Hepatocyte (in vitro differentiated cells): ENCODE measurements at regions not wholly inside any gene's neighbourhood (a gene's known extent, or its start where the extent isn't known, plus 50 kb on each side); places are given as distances from the start of the nearest gene placed in this dataset.
"Not testable (repeated sequence)": the region's sequence is repeated elsewhere in the genome, so short reads cannot be mapped to it uniquely, and the experiment has no call there.

Experiments used
- DNase-seq: peaks from one replicate; pipeline ENCODE4 v3.0.0-alpha.2; 2016; ENCODE audit warnings: low spot score
- H2AFZ ChIP-seq: fragments of 200-600 bp; sonication (generic); 2 replicates; pipeline ENCODE4 v1.6.0; 2016; ENCODE audit warnings: antibody characterized with exemption, mild to moderate bottlenecking
- H3K27ac ChIP-seq: fragments of 200-600 bp; sonication (generic); 2 replicates; pipeline ENCODE4 v1.5.1; 2016; ENCODE audit warnings: mild to moderate bottlenecking
- H3K27me3 ChIP-seq: fragments of 200-600 bp; sonication (generic); 2 replicates; pipeline ENCODE4 v1.6.1; 2016
- H3K36me3 ChIP-seq: fragments of 200-600 bp; sonication (generic); replicated peaks from 2 replicates; pipeline ENCODE4 v1.5.1; 2016; ENCODE audit warnings: low read depth; ENCODE audit not compliant: insufficient read depth
- H3K4me1 ChIP-seq: fragments of 200-600 bp; sonication (generic); 2 replicates; pipeline ENCODE4 v1.5.1; 2016; ENCODE audit warnings: mild to moderate bottlenecking, moderate library complexity; ENCODE audit not compliant: insufficient read depth
- H3K4me2 ChIP-seq: fragments of 200-600 bp; sonication (generic); 2 replicates; pipeline ENCODE4 v1.6.0; 2016
- H3K4me3 ChIP-seq: fragments of 200-600 bp; sonication (generic); 2 replicates; pipeline ENCODE4 v1.5.1; 2016; ENCODE audit warnings: mild to moderate bottlenecking
- H3K79me2 ChIP-seq: fragments of 200-600 bp; sonication (generic); 2 replicates; pipeline ENCODE4 v1.6.0; 2017; ENCODE audit warnings: mild to moderate bottlenecking
- H3K9me2 ChIP-seq: fragments of 200-600 bp; sonication (generic); replicated peaks from 2 replicates; pipeline ENCODE4 v1.6.0; 2017; ENCODE audit warnings: mild to moderate bottlenecking; ENCODE audit not compliant: insufficient read depth
- H3K9me3 ChIP-seq: fragments of 200-600 bp; sonication (generic); 2 replicates; pipeline ENCODE4 v1.5.1; 2016; ENCODE audit warnings: low read depth, mild to moderate bottlenecking
- H4K20me1 ChIP-seq: fragments of 200-600 bp; sonication (generic); 2 replicates; pipeline ENCODE4 v1.6.0; 2016; ENCODE audit warnings: mild to moderate bottlenecking; ENCODE audit not compliant: insufficient read depth, poor library complexity, severe bottlenecking
- EZH2 ChIP-seq: fragments of 200-600 bp; sonication (generic); IDR thresholded peaks from 2 replicates; pipeline ENCODE4 v1.6.1; 2016; ENCODE audit warnings: antibody characterized with exemption, mild to moderate bottlenecking, borderline replicate concordance
- EZH2phosphoT487 ChIP-seq: fragments of 200-600 bp; sonication (generic); IDR thresholded peaks from one replicate; pipeline ENCODE4 v1.6.1; 2018; ENCODE audit warnings: antibody characterized with exemption, mild to moderate bottlenecking, low read depth, moderate library complexity; ENCODE audit not compliant: unreplicated experiment, severe bottlenecking
- WGBS: methylation state at CpG from one replicate; pipeline ENCODE4 v1.1.6; 2016; ENCODE audit warnings: low lambda C conversion rate; ENCODE audit errors: missing lambda C conversion rate; 5-methylcytosine and 5-hydroxymethylcytosine counted together
- TF ChIP-seq, protein P1 (sequence below): fragments of 200-600 bp; sonication (generic); IDR thresholded peaks from 2 replicates; pipeline ENCODE4 v1.5.1; 2016; ENCODE audit warnings: antibody characterized with exemption, mild to moderate bottlenecking; ENCODE audit not compliant: poor library complexity

DNA sequence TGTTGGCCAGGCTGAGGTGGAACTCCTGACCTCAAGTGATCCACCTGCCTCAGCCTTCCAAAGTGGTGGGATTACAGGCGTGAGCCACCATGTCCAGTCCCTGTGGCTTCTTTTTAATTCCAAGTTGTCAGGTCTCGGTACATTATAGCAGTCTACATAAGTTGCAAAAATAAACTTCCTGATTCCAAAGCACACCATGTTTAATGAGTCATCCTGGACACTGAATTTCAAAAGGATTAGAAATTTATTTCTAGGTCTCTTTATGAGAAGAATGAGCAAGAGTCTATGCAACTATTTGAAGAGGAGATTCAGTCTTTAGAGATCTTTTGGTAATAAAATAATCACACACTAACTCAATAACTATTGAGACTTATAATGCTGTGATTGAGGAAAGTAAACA lies 63.9 kb upstream of the MCHR2 start:
- H3K27ac ChIP-seq: no peak overlapping the region
- no peaks in the 10 kb centered on the region for H3K9me2 ChIP-seq
- H3K79me2 ChIP-seq: no peaks in the 10 kb centered on the region
- H3K4me3 ChIP-seq: no peak overlapping the region
- no peaks in the 10 kb centered on the region for H3K27me3 ChIP-seq
- TF ChIP-seq, protein P1, sequence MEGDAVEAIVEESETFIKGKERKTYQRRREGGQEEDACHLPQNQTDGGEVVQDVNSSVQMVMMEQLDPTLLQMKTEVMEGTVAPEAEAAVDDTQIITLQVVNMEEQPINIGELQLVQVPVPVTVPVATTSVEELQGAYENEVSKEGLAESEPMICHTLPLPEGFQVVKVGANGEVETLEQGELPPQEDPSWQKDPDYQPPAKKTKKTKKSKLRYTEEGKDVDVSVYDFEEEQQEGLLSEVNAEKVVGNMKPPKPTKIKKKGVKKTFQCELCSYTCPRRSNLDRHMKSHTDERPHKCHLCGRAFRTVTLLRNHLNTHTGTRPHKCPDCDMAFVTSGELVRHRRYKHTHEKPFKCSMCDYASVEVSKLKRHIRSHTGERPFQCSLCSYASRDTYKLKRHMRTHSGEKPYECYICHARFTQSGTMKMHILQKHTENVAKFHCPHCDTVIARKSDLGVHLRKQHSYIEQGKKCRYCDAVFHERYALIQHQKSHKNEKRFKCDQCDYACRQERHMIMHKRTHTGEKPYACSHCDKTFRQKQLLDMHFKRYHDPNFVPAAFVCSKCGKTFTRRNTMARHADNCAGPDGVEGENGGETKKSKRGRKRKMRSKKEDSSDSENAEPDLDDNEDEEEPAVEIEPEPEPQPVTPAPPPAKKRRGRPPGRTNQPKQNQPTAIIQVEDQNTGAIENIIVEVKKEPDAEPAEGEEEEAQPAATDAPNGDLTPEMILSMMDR: no peak
- TF ChIP-seq EZH2 (no peak), EZH2phosphoT487 (no peak)
- H3K36me3 ChIP-seq: no peaks in the 10 kb centered on the region
- no peaks in the 10 kb centered on the region for H3K4me1 ChIP-seq
- WGBS: 42% methylated on average over 2 of the region's 2 CpGs
- no peak overlapping the region for H3K4me2 ChIP-seq
- H4K20me1 ChIP-seq: no peaks in the 10 kb centered on the region
- no peak overlapping the region for H2AFZ ChIP-seq
- no peaks in the 10 kb centered on the region for H3K9me3 ChIP-seq
- DNase-seq: no peak

DNA sequence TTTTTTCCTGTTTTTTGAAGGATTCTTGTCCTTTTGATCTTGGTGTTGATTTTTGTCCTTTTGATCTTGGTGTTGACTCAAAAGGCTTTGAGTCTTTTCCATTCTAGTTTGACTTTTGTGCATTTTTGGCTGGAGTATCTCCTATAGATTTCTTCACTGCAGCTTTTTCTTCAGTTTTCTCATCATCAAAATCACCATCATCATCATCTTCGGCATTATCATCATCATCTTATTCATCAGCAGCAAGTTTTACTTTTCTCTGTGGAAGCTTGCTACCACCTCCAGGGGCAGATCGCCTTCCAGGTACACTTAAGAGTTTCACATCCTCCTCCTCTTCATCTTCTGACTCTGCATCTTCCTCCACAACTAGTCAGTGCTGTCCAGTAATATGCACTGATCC lies 56.5 kb upstream of the MCHR2 start:
- Histone ChIP-seq H3K27ac (no peak overlapping the region), H3K36me3 (no peaks in the 10 kb centered on the region), H3K9me2 (no peaks in the 10 kb centered on the region), H3K4me2 (no peak overlapping the region), H3K4me3 (no peak overlapping the region), H3K9me3 (no peaks in the 10 kb centered on the region), H4K20me1 (no peaks in the 10 kb centered on the region), H3K79me2 (no peaks in the 10 kb centered on the region), H3K27me3 (no peaks in the 10 kb centered on the region), H3K4me1 (no peaks in the 10 kb centered on the region), H2AFZ (no peak overlapping the region)
- DNase-seq: no peak
- 80% methylated on average over 2 of the region's 2 CpGs for WGBS
- TF ChIP-seq EZH2 (no peak), EZH2phosphoT487 (no peak)
- TF ChIP-seq, protein P1: no peak

DNA sequence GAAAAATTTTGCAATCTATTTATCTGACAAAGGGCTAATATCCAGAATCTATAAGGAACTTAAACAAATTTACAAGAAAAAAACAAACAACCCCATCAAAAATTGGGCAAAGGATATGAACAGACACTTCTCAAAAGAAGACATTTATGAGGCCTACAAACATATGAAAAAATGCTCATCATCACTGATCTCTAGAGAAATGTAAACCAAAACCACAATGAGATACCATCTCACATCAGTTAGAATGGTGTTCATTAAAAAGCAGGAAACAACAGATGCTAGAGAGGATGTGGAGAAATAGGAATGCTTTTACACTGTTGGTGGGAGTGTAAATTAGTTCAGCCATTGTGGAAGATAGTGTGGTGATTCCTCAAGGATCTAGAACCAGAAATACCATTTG lies 49.9 kb upstream of the MCHR2 start:
- H3K4me2 ChIP-seq, H3K9me2 ChIP-seq, H3K9me3 ChIP-seq, H3K27me3 ChIP-seq, DNase-seq, H3K4me1 ChIP-seq, H3K79me2 ChIP-seq, H3K27ac ChIP-seq, H2AFZ ChIP-seq, H3K36me3 ChIP-seq, H3K4me3 ChIP-seq, H4K20me1 ChIP-seq: not testable (repeated sequence)
